H1 (cell line): ENCODE measurements at regions not wholly inside any gene's neighbourhood (a gene's known extent, or its start where the extent isn't known, plus 50 kb on each side); places are given as distances from the start of the nearest gene placed in this dataset.

Source experiments
- CTCF ChIA-PET: fragments of 300-600 bp; sonication (Branson Sonifier 250); formaldehyde crosslinking; loops from one replicate; lab custom pipeline; 2021; ENCODE audit not compliant: partially characterized antibody; lab: Charles Lee
- POLR2A ChIA-PET: fragments of 300-600 bp; sonication (Branson Sonifier 250); formaldehyde crosslinking; loops from one replicate; lab custom pipeline; 2021; ENCODE audit warnings: inconsistent platforms; ENCODE audit not compliant: partially characterized antibody; lab: Charles Lee
- DNase-seq, 2 experiments: peaks; one replicate each; pipeline versions ENCODE4 v3.0.0 to v3.0.0-alpha.2; 2010 to 2022; ENCODE audit warnings: low spot score in 2 of 2, low read depth in 1 of 2, mixed read lengths in 1 of 2
- FAIRE-seq: peaks from 2 replicates; lab custom pipeline; 2011; peaks lifted over from hg19 to GRCh38; lab: Jason Lieb, UNC
- H2AFZ ChIP-seq: 2 replicates; pipeline ENCODE4 v1.8.1; 2012; ENCODE audit warnings: low read length, inconsistent platforms
- H2AK5ac ChIP-seq: 2 replicates; pipeline ENCODE4 v1.6.1; 2013; ENCODE audit warnings: low read depth, low read length
- H2BK120ac ChIP-seq: replicated peaks from 2 replicates; pipeline ENCODE3; 2013; ENCODE audit warnings: low read depth, low read length, inconsistent platforms
- H2BK12ac ChIP-seq: 2 replicates; pipeline ENCODE4 v1.6.1; 2013; ENCODE audit warnings: low read depth, low read length
- H2BK15ac ChIP-seq: 2 replicates; pipeline ENCODE4 v1.6.1; 2013; ENCODE audit warnings: low read length
- H2BK20ac ChIP-seq: 2 replicates; pipeline ENCODE4 v1.6.1; 2013; ENCODE audit warnings: low read length
- H2BK5ac ChIP-seq: 2 replicates; pipeline ENCODE4 v1.6.1; 2013; ENCODE audit warnings: low read depth, low read length
- H3K14ac ChIP-seq: 2 replicates; pipeline ENCODE4 v1.6.1; 2013; ENCODE audit warnings: inconsistent platforms; ENCODE audit not compliant: insufficient read length
- H3K18ac ChIP-seq: 2 replicates; pipeline ENCODE4 v1.6.1; 2013; ENCODE audit warnings: low read length; ENCODE audit errors: extremely low read depth
- H3K23ac ChIP-seq: 2 replicates; pipeline ENCODE4 v1.6.1; 2013; ENCODE audit warnings: inconsistent platforms; ENCODE audit not compliant: insufficient read length
- H3K23me2 ChIP-seq: 2 replicates; pipeline ENCODE4 v1.6.1; 2013; ENCODE audit warnings: low read depth, low read length
- H3K27ac ChIP-seq: 2 replicates; pipeline ENCODE4 v1.6.1; 2011; ENCODE audit warnings: low read depth, low read length, inconsistent platforms
- H3K27me3 ChIP-seq, 4 experiments: replicated peaks in 1 of 4; 1 replicate in 1 of 4; 2 replicates in 3 of 4; pipeline versions ENCODE4 v1.6.1 to v1.8.1; 2011 to 2013; ENCODE audit warnings: low read length in 3 of 4, mild to moderate bottlenecking in 3 of 4, inconsistent platforms in 2 of 4, mixed read lengths in 2 of 4, moderate library complexity in 1 of 4; ENCODE audit not compliant: control insufficient read depth in 3 of 4, insufficient read depth in 3 of 4; ENCODE audit errors: extremely low read depth in 1 of 4
- H3K36me3 ChIP-seq, 4 experiments: 2 replicates each; pipeline versions ENCODE4 v1.6.1 to v1.8.1; 2011 to 2013; ENCODE audit warnings: mild to moderate bottlenecking in 4 of 4, low read length in 3 of 4, moderate library complexity in 2 of 4, control low read depth in 1 of 4, inconsistent platforms in 1 of 4; ENCODE audit not compliant: insufficient read depth in 4 of 4, control insufficient read depth in 2 of 4
- H3K4ac ChIP-seq: replicated peaks from 2 replicates; pipeline ENCODE3; 2013; ENCODE audit warnings: low read length, low read depth, mixed read lengths, inconsistent platforms; ENCODE audit not compliant: insufficient read length
- H3K4me1 ChIP-seq, 4 experiments: replicated peaks in 1 of 4; 1 replicate in 1 of 4; 2 replicates in 3 of 4; pipeline versions ENCODE4 v1.6.1 to v1.8.1; 2011 to 2013; ENCODE audit warnings: low read length in 3 of 4, inconsistent platforms in 2 of 4, mixed read lengths in 1 of 4; ENCODE audit not compliant: insufficient read depth in 4 of 4, control insufficient read depth in 3 of 4
- H3K4me2 ChIP-seq, 2 experiments: 2 replicates each; pipeline versions ENCODE4 v1.6.1 to v1.8.1; 2011 to 2013; ENCODE audit warnings: low read depth in 2 of 2, low read length in 2 of 2, control low read depth in 1 of 2, inconsistent platforms in 1 of 2, mild to moderate bottlenecking in 1 of 2; ENCODE audit not compliant: insufficient read depth in 1 of 2
- H3K4me3 ChIP-seq, 4 experiments: fragments of 200-600, 300-600 bp in 1 of 4; sonication (generic), shearing (Covaris generic), sonication (Bioruptor Twin) in 1 of 4; 2 replicates each; pipeline versions ENCODE4 v1.5.1 to v1.8.1; 2011 to 2016; ENCODE audit warnings: low read length in 4 of 4, low read depth in 3 of 4, control low read depth in 2 of 4, inconsistent platforms in 2 of 4, mild to moderate bottlenecking in 2 of 4, mixed read lengths in 1 of 4, moderate library complexity in 1 of 4; ENCODE audit not compliant: insufficient read depth in 2 of 4; ENCODE audit errors: extremely low read depth in 1 of 4
- H3K56ac ChIP-seq: replicated peaks from 2 replicates; pipeline ENCODE3; 2013; ENCODE audit warnings: low read depth, mild to moderate bottlenecking, mixed read lengths, low read length, inconsistent platforms; ENCODE audit not compliant: insufficient read length
- H3K79me1 ChIP-seq: 2 replicates; pipeline ENCODE4 v1.6.1; 2013; ENCODE audit warnings: low read depth, low read length, control low read depth
- H3K79me2 ChIP-seq, 2 experiments: 2 replicates each; pipeline versions ENCODE4 v1.6.1 to v1.8.1; 2012 to 2013; ENCODE audit warnings: low read length in 2 of 2, mild to moderate bottlenecking in 2 of 2, inconsistent platforms in 1 of 2; ENCODE audit not compliant: insufficient read depth in 2 of 2, control insufficient read depth in 1 of 2
- H3K9ac ChIP-seq, 4 experiments: replicated peaks in 1 of 4; 1 replicate in 1 of 4; 2 replicates in 3 of 4; pipeline versions ENCODE4 v1.6.1 to v1.8.1; 2011 to 2013; ENCODE audit warnings: low read depth in 3 of 4, low read length in 3 of 4, control low read depth in 2 of 4, mild to moderate bottlenecking in 2 of 4, moderate library complexity in 2 of 4, inconsistent platforms in 1 of 4; ENCODE audit errors: extremely low read depth in 1 of 4
- H3K9me3 ChIP-seq, 2 experiments: 2 replicates each; pipeline versions ENCODE4 v1.6.1 to v1.8.1; 2012 to 2013; ENCODE audit warnings: mild to moderate bottlenecking in 2 of 2, moderate library complexity in 2 of 2, control low read depth in 1 of 2, inconsistent platforms in 1 of 2, low read depth in 1 of 2, low read length in 1 of 2, mixed read lengths in 1 of 2; ENCODE audit not compliant: insufficient read depth in 2 of 2
- H4K20me1 ChIP-seq, 2 experiments: replicated peaks in 1 of 2; 2 replicates each; pipeline versions ENCODE3 to v1.8.1; 2011 to 2013; ENCODE audit warnings: inconsistent platforms in 2 of 2, low read length in 2 of 2, mild to moderate bottlenecking in 1 of 2; ENCODE audit not compliant: insufficient read depth in 2 of 2, control insufficient read depth in 1 of 2
- H4K5ac ChIP-seq: 2 replicates; pipeline ENCODE4 v1.6.1; 2013; ENCODE audit warnings: low read length, low read depth, mixed read lengths, inconsistent platforms; ENCODE audit not compliant: insufficient read length
- H4K8ac ChIP-seq: 2 replicates; pipeline ENCODE4 v1.8.0; 2013; ENCODE audit warnings: mild to moderate bottlenecking, moderate library complexity, low read length, inconsistent platforms; ENCODE audit not compliant: insufficient read depth; ENCODE audit errors: extremely low read depth
- H4K91ac ChIP-seq: replicated peaks from 2 replicates; pipeline ENCODE3; 2013; ENCODE audit warnings: low read length, mixed read lengths, inconsistent platforms; ENCODE audit not compliant: insufficient read length
- ASH2L ChIP-seq: fragments of 200-600, 300-600 bp; sonication (generic); IDR thresholded peaks from one replicate; pipeline ENCODE4 v1.7.1; 2017; ENCODE audit warnings: low read length
- BACH1 ChIP-seq: IDR thresholded peaks from 2 replicates; pipeline ENCODE4 v1.6.1; 2012; ENCODE audit warnings: low read length, improper control_type of control experiment
- BCL11A ChIP-seq, 2 experiments: IDR thresholded peaks; one replicate each; pipeline ENCODE4 v1.6.1; 2011; ENCODE audit warnings: low read depth in 2 of 2, low read length in 2 of 2, mild to moderate bottlenecking in 2 of 2
- CBX5 ChIP-seq: fragments of 300-800, 300-1000 bp; sonication (generic); IDR thresholded peaks from 2 replicates; pipeline ENCODE4 v1.7.1; 2016; ENCODE audit warnings: antibody characterized with exemption, low read length, low read depth
- CREB1 ChIP-seq: IDR thresholded peaks from 2 replicates; pipeline ENCODE4 v1.6.1; 2012; ENCODE audit warnings: inconsistent platforms
- FOSL1 ChIP-seq: IDR thresholded peaks from 2 replicates; pipeline ENCODE4 v1.6.1; 2011; ENCODE audit warnings: mild to moderate bottlenecking, low read depth, low read length, moderate library complexity; ENCODE audit not compliant: insufficient read depth
- KDM1A ChIP-seq: fragments of 200-600, 300-600 bp; sonication (generic); IDR thresholded peaks from 2 replicates; pipeline ENCODE4 v1.7.1; 2016; ENCODE audit warnings: mild to moderate bottlenecking, low read length, borderline replicate concordance
- KDM5A ChIP-seq: fragments of 200-600 bp; IDR thresholded peaks from 2 replicates; pipeline ENCODE4 v1.7.1; 2012; ENCODE audit warnings: mild to moderate bottlenecking, low read length, inconsistent platforms, mixed read lengths
- NRF1 ChIP-seq: IDR thresholded peaks from 2 replicates; pipeline ENCODE4 v1.6.1; 2011; ENCODE audit warnings: mild to moderate bottlenecking, low read depth, low read length, improper control_type of control experiment
- RNF2 ChIP-seq: fragments of 200-900, 300-1000 bp; sonication (generic); IDR thresholded peaks from 2 replicates; pipeline ENCODE4 v1.7.1; 2016; ENCODE audit warnings: borderline replicate concordance, low read depth, mild to moderate bottlenecking, antibody characterized with exemption, low read length; ENCODE audit not compliant: poor library complexity, severe bottlenecking; ENCODE audit errors: missing control alignments
- SIRT6 ChIP-seq: IDR thresholded peaks from one replicate; pipeline ENCODE4 v1.7.1; 2012; ENCODE audit warnings: low read length, inconsistent platforms
- SP1 ChIP-seq: IDR thresholded peaks from 2 replicates; pipeline ENCODE4 v1.6.1; 2011; ENCODE audit warnings: low read depth, low read length
- SP2 ChIP-seq: IDR thresholded peaks from 2 replicates; pipeline ENCODE4 v1.6.1; 2012; ENCODE audit warnings: mild to moderate bottlenecking, low read length, inconsistent platforms
- SP4 ChIP-seq: IDR thresholded peaks from 2 replicates; pipeline ENCODE4 v1.6.1; 2012; ENCODE audit warnings: low read length, inconsistent platforms
- TAF7 ChIP-seq: optimal IDR thresholded peaks from 2 replicates; pipeline ENCODE3; 2011; ENCODE audit warnings: low read depth, mild to moderate bottlenecking, inconsistent platforms, low read length, moderate library complexity, borderline replicate concordance
- WGBS, 2 experiments: shearing (Covaris generic) in 1 of 2; methylation state at CpG; one replicate each; pipeline versions ENCODE4 v1.1.6 to v1.1.7; 2013 to 2015; ENCODE audit warnings: low lambda C conversion rate in 2 of 2, mixed read lengths in 2 of 2, inconsistent platforms in 1 of 2, low coverage in 1 of 2, missing lambda C conversion rate in 1 of 2; ENCODE audit not compliant: insufficient replicate concordance in 2 of 2, insufficient coverage in 1 of 2, insufficient read length in 1 of 2; ENCODE audit errors: extremely low coverage in 1 of 2, missing lambda C conversion rate in 1 of 2; 5-methylcytosine and 5-hydroxymethylcytosine counted together

GRCh38 chr6:138034229-138034628 is 73.0 kb downstream of the PERP start:
- FAIRE-seq: no peak
- Histone ChIP-seq H2AFZ (no peak overlapping the region), H4K91ac (no peak overlapping the region), H3K27ac (no peak overlapping the region), H2BK5ac (no peak overlapping the region), H3K9me3 (no peaks in the 10 kb centered on the region), H3K56ac (no peak overlapping the region), H3K9ac (no peak overlapping the region), H4K5ac (no peak overlapping the region), H3K4me2 (no peak overlapping the region), H3K36me3 (no peaks in the 10 kb centered on the region), H2BK12ac (no peak overlapping the region), H3K79me2 (no peaks in the 10 kb centered on the region), H3K4ac (no peak overlapping the region), H3K23ac (no peak overlapping the region), H3K4me1 (no peaks in the 10 kb centered on the region), H3K23me2 (no peaks in the 10 kb centered on the region), H2BK15ac (no peak overlapping the region), H2BK20ac (no peak overlapping the region), H3K4me3 (no peak overlapping the region), H2BK120ac (no peak overlapping the region), H3K18ac (no peak overlapping the region), H3K14ac (no peak overlapping the region), H4K8ac (no peak overlapping the region), H4K20me1 (no peaks in the 10 kb centered on the region), H2AK5ac (no peak overlapping the region), H3K27me3 (no peaks in the 10 kb centered on the region), H3K79me1 (no peaks in the 10 kb centered on the region)
- ChIA-PET POLR2A (no interaction called here), CTCF (interaction anchor here (0.6 to 1.8 kb wide), 4 partner anchors 17 to 223 kb away, joined by 3 to 9 read pairs (median 4); no protein-coding TSS in a partner anchor)
- WGBS, 2 experiments: 97% methylated on average over 3 of the region's 3 CpGs; no CpG with 5 or more reads in 1 of the 2 experiments
- TF ChIP-seq SIRT6 (no peak), CREB1 (no peak), CBX5 (no peak), TAF7 (no peak), KDM5A (no peak), NRF1 (no peak), KDM1A (no peak), SP4 (no peak), ASH2L (no peak), SP2 (no peak), RNF2 (no peak), BCL11A (IDR thresholded peaks at IDR 0.05; ENCODE audit: low read depth in 2 of 2, low read length in 2 of 2) (no peak), SP1 (no peak), FOSL1 (no peak), BACH1 (no peak)
- no peak for DNase-seq
